Caco-2 (cell line): ENCODE measurements at regions not wholly inside any gene's neighbourhood (a gene's known extent, or its start where the extent isn't known, plus 50 kb on each side); places are given as distances from the start of the nearest gene placed in this dataset.

Experiments used
- BruUV-seq: library from RNA; stranded (reverse); fragments of 400-500 nt; replicated peaks from 2 replicates; lab custom pipeline; 2021; lab: Mats Ljungman, UMichigan
- CTCF ChIA-PET: fragments of 300-600 bp; sonication (Branson Sonifier 250); formaldehyde crosslinking; loops from one replicate; lab custom pipeline; 2022; ENCODE audit warnings: antibody characterized with exemption; lab: Charles Lee
- POLR2A ChIA-PET: fragments of 300-600 bp; sonication (Branson Sonifier 250); formaldehyde crosslinking; loops from one replicate; lab custom pipeline; 2022; ENCODE audit warnings: antibody characterized with exemption; lab: Charles Lee
- DNase-seq, 2 experiments: peaks; one replicate each; pipeline versions ENCODE4 v3.0.0 to v3.0.0-alpha.2; 2020 to 2022
- H3K27me3 ChIP-seq: replicated peaks from 2 replicates; pipeline ENCODE4 v1.6.0; 2011; ENCODE audit warnings: low read length; ENCODE audit not compliant: control insufficient read depth, insufficient read depth
- H3K36me3 ChIP-seq: 2 replicates; pipeline ENCODE4 v1.5.1; 2011; ENCODE audit warnings: low read length; ENCODE audit not compliant: control insufficient read depth, insufficient read depth
- H3K4me1 ChIP-seq: fragments of 250-450 bp; sonication (Bioruptor Pico); 2 replicates; pipeline ENCODE4 v1.5.1; 2020; ENCODE audit warnings: mild to moderate bottlenecking
- H3K4me3 ChIP-seq: 2 replicates; pipeline ENCODE4 v1.5.1; 2011; ENCODE audit warnings: low read depth, mild to moderate bottlenecking, control low read depth, low read length
- H3K9me3 ChIP-seq: fragments of 250-450 bp; sonication (Bioruptor Pico); 2 replicates; pipeline ENCODE4 v1.5.1; 2020; ENCODE audit warnings: mild to moderate bottlenecking, moderate library complexity
- H3K27ac Mint-ChIP-seq: one replicate; pipeline ENCODE4 v1.8.0; 2022; ENCODE audit warnings: mixed read lengths; ENCODE audit not compliant: unreplicated experiment
- H3K27me3 Mint-ChIP-seq: one replicate; pipeline ENCODE4 v1.8.0; 2022; ENCODE audit warnings: mixed read lengths; ENCODE audit not compliant: insufficient read depth, unreplicated experiment
- H3K36me3 Mint-ChIP-seq: one replicate; pipeline ENCODE4 v1.8.0; 2022; ENCODE audit warnings: mild to moderate bottlenecking, mixed read lengths; ENCODE audit not compliant: insufficient read depth, unreplicated experiment
- H3K4me1 Mint-ChIP-seq: one replicate; pipeline ENCODE4 v1.8.0; 2022; ENCODE audit warnings: low read depth, mixed read lengths; ENCODE audit not compliant: unreplicated experiment
- H3K4me3 Mint-ChIP-seq: one replicate; pipeline ENCODE4 v1.8.0; 2022; ENCODE audit warnings: mild to moderate bottlenecking, moderate library complexity, mixed read lengths; ENCODE audit not compliant: unreplicated experiment
- H3K9me3 Mint-ChIP-seq: one replicate; pipeline ENCODE4 v1.8.0; 2022; ENCODE audit warnings: mixed read lengths; ENCODE audit not compliant: unreplicated experiment
- CTCF ChIP-seq, 2 experiments: fragments of 200-600 bp in 1 of 2; IDR thresholded peaks; 1 replicate in 1 of 2; 2 replicates in 1 of 2; pipeline versions ENCODE4 v1.5.1 to v1.8.0; 2011 to 2022; ENCODE audit warnings: antibody characterized with exemption in 1 of 2, control low read depth in 1 of 2, inconsistent platforms in 1 of 2, low read depth in 1 of 2, low read length in 1 of 2, mild to moderate bottlenecking in 1 of 2, moderate library complexity in 1 of 2; ENCODE audit not compliant: insufficient read depth in 1 of 2, severe bottlenecking in 1 of 2, unreplicated experiment in 1 of 2
- intact Hi-C: fragments of 100-400 bp; cut with micrococcal nuclease; formaldehyde crosslinking; loops from one replicate; pipeline ENCODE4 v1.10.0; 2022; ENCODE audit not compliant: unreplicated experiment

GRCh38 chr20:10109641-10110040 is 74.9 kb downstream of the ANKEF1 start:
- Histone ChIP-seq H3K4me1 (no peaks in the 10 kb centered on the region), H3K36me3 (no peaks in the 10 kb centered on the region), H3K9me3 (no peaks in the 10 kb centered on the region), H3K27me3 (no peaks in the 10 kb centered on the region), H3K4me3 (no peak overlapping the region)
- Mint-ChIP-seq H3K4me3 (no peak overlapping the region), H3K27me3 (peaks cover 2% of the 10 kb centered on the region), H3K9me3 (no peaks in the 10 kb centered on the region), H3K27ac (no peak overlapping the region), H3K36me3 (no peaks in the 10 kb centered on the region), H3K4me1 (no peaks in the 10 kb centered on the region)
- intact Hi-C loops = no loop called here
- TF ChIP-seq CTCF (IDR thresholded peaks at IDR 0.05; ENCODE audit: insufficient read depth in 1 of 2, low read depth in 1 of 2, low read length in 1 of 2, severe bottlenecking in 1 of 2, unreplicated experiment in 1 of 2) = no peak
- ChIA-PET POLR2A (no interaction called here), CTCF (no interaction called here)
- BruUV-seq = no TSS peak
- no peak for DNase-seq

- Mint-ChIP-seq H3K9me3 (no peaks in the 10 kb centered on the region), H3K4me1 (no peaks in the 10 kb centered on the region), H3K27ac (no peak overlapping the region), H3K36me3 (no peaks in the 10 kb centered on the region), H3K4me3 (no peak overlapping the region), H3K27me3 (peaks cover 2% of the 10 kb centered on the region)
- intact Hi-C loops = no loop called here
- Histone ChIP-seq H3K4me3 (no peak overlapping the region), H3K36me3 (no peaks in the 10 kb centered on the region), H3K27me3 (no peaks in the 10 kb centered on the region), H3K4me1 (no peaks in the 10 kb centered on the region), H3K9me3 (no peaks in the 10 kb centered on the region)
- TF ChIP-seq CTCF (IDR thresholded peaks at IDR 0.05; ENCODE audit: insufficient read depth in 1 of 2, low read depth in 1 of 2, low read length in 1 of 2, severe bottlenecking in 1 of 2, unreplicated experiment in 1 of 2) = no peak
- POLR2A ChIA-PET = no interaction called here
- CTCF ChIA-PET = no interaction called here
- no peak for DNase-seq
- BruUV-seq = no TSS peak
Observed at GRCh38 chr20:10110151-10110550, 75.4 kb downstream of the ANKEF1 start.

GRCh38 chr20:10111139-10111958 is 76.6 kb downstream of the ANKEF1 start:
- no peak for DNase-seq
- intact Hi-C loops = no loop called here
- no peak for TF ChIP-seq CTCF (IDR thresholded peaks at IDR 0.05; ENCODE audit: insufficient read depth in 1 of 2, low read depth in 1 of 2, low read length in 1 of 2, severe bottlenecking in 1 of 2, unreplicated experiment in 1 of 2)
- BruUV-seq = no TSS peak
- Mint-ChIP-seq H3K4me3 (no peak overlapping the region), H3K4me1 (no peaks in the 10 kb centered on the region), H3K27ac (no peak overlapping the region), H3K9me3 (no peaks in the 10 kb centered on the region), H3K36me3 (no peaks in the 10 kb centered on the region), H3K27me3 (peaks cover 2% of the 10 kb centered on the region)
- Histone ChIP-seq H3K4me1 (no peaks in the 10 kb centered on the region), H3K9me3 (no peaks in the 10 kb centered on the region), H3K36me3 (no peaks in the 10 kb centered on the region), H3K4me3 (no peak overlapping the region), H3K27me3 (no peaks in the 10 kb centered on the region)
- ChIA-PET CTCF (interaction anchor here (1.4 kb wide), 1 partner anchor 21 kb away, joined by 4 read pairs; no protein-coding TSS in a partner anchor), POLR2A (no interaction called here)
